Epithelial cell of prostate (primary cell): ENCODE measurements at regions not wholly inside any gene's neighbourhood (a gene's known extent, or its start where the extent isn't known, plus 50 kb on each side); places are given as distances from the start of the nearest gene placed in this dataset.
"Not testable (repeated sequence)": the region's sequence is repeated elsewhere in the genome, so short reads cannot be mapped to it uniquely, and the experiment has no call there.

Experiments used
- DNase-seq: peaks from one replicate; pipeline ENCODE4 v3.0.0-alpha.2; 2011; ENCODE audit warnings: low read depth, low spot score
- H3K27ac ChIP-seq: fragments of 450-650 bp; 2 replicates; pipeline ENCODE4 v1.5.1; 2017; ENCODE audit warnings: mild to moderate bottlenecking

GRCh38 chr5:10921160-10921559, 160.1 kb upstream of the DAP start:
- DNase-seq, result no peak

DNA sequence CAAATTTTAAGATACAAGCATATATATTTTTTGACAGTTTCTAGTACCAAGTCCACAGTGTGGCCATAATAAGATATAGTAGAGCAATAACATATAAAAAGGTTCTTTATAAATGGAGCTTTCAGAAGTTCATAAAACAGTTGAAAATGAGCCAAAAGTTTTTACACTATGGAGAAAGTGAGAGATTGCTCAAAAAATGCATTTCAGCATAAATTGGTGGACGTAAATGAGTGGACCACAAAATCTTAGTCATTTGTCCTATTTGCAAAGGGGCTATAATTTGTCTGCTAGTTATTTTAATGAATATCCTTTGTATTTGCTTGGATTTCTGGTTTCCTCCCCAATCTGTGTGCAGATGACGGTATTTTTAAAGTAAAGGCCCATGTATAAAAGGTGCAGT, 159.4 kb upstream of the DAP start:
- DNase-seq, result no peak

More at GRCh38 chr5:10921160-10921559, 160.1 kb upstream of the DAP start:
- no peak overlapping the region for H3K27ac ChIP-seq

DNA sequence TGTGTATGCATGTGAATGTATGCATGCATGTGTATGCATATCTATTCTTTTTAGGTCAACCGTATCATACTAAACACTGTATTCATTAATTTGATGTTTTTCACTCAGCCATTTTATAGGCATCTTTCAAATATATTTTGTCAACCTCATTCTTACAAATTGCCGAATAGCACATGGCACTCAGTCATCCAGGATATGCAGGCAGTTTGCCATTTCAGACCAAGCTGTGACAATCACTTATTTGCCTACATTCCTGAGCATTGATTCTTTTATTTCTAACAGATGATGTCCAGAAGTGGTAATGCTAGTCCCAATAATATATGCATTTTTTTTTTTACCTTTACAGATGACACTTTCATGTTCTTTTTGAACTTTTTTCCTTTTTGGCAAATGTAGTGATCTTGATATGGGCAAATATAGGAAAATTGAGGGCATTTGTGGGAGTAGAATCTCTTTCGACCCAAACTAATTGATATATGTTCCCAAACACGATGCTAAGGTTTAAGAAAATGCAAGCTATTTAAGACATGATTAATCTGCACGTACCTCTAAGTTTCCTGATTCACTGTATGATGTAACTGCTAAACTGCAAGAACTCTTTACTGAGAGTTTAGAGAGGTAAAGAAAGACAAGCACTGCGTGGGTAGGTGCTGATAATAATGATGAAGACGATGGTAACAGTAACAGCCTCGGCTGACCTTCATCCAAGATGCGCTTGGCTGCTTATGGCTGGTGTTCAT, 153.9 kb upstream of the DAP start:
- H3K27ac ChIP-seq, result no peak overlapping the region
- DNase-seq, result no peak

More for the DNA sequence above, 159.4 kb upstream of the DAP start:
- H3K27ac ChIP-seq, result no peak overlapping the region

- peak; percentile 53 for DNase-seq
- H3K27ac ChIP-seq, result no peak overlapping the region
Measured at GRCh38 chr5:10913841-10914240, 152.8 kb upstream of the DAP start.

DNA sequence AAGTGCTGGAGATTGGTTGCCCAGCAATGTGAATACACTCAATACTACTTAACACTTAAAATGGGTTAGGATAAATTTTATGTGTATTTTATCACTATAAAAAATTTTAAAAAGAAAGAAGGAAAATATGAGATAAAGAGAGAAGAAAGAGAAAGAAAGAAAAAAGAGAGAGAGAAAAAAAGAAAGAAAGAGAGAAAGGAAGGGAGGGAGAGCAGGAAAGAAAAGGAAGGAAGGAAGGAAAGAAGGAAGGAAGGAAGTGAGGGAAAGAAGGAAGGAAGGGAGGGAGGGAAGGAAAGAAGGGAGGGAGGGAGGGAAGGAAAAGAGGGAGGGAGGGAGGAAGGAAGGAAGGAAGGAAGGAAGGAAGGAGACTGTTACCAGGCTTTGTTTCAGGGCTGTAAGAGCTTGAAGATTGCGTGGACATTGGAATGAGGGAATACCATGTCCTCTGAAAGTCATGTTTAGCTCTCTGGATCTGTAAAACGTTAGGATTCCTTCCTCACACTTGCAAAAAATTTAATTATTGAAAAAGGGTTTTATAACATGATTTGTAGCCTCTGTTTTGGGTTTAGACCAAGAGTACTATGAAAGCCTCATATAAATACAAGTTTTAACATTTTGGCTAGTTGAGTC, 152.3 kb upstream of the DAP start:
- no peak for DNase-seq
- no peak overlapping the region for H3K27ac ChIP-seq

GRCh38 chr5:10912435-10912834, 151.4 kb upstream of the DAP start:
- H3K27ac ChIP-seq, result no peak overlapping the region
- DNase-seq, result no peak

GRCh38 chr5:10910261-10910660, 149.2 kb upstream of the DAP start:
- H3K27ac ChIP-seq, result no peak overlapping the region
- DNase-seq, result no peak

DNA sequence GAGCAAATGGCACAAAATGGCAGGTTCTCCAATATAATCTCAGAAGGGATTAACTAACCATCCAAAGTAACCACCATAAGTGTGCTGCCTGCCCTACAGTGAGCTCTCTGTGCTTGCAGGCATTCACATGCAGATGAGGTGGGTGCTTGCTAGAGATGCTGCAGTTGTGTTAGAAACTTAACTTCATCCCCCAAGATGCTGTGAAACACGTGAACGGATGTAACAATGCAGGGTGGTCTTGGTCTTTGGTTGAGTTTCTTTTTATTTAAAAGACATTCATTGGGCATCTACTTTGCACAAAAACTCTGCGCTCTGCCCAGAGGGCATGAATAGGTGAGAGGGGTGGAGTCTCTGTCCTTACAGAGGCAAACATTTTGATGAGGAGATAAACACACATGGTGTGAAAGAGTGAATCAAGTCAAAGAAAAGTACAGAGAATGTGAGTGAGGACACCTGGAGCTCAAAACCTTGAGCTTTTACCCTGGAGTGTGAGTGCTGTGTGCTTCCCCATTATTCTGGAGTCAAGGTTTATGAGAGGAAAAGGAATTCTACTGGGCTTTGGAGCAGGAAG, 143.9 kb upstream of the DAP start:
- DNase-seq, result no peak
- H3K27ac ChIP-seq, result no peak overlapping the region

DNA sequence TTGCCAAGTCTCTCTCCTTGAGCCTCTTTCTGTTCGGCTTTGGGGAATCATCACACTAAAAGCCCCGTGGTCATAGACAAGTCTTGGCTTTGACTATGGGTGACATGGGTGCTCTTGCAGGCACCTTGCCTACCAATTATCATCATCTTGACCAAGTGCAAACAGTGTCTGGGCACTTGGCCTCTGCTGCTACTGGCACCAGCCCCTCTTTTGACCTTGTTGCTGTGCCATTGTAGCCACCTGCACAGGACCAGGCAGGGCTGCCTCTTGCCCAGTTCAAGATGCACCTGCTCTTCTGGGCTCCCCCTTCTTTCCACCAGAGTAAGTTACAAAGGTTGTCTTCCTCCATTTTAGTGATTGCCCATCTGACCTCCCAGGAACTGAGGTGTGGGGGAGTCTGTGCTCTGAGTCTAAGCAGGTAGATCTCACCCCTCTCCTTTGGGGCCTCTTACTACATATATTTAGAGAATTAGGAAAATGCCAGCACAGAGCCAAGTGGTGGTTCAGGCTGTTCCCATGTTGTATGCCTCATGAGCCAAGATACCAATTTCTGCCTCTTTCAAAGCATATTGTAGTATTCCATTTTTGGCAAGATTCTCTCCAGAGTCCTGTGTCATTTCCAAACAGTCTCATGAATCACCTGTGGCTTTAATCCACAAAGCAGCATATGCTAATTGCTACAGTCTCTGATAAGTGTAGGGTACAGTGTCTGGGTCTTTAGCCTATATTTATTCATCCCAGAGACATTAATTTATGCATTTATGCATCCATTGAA, 142.9 kb upstream of the DAP start:
- no peak overlapping the region for H3K27ac ChIP-seq
- DNase-seq, result no peak

DNA sequence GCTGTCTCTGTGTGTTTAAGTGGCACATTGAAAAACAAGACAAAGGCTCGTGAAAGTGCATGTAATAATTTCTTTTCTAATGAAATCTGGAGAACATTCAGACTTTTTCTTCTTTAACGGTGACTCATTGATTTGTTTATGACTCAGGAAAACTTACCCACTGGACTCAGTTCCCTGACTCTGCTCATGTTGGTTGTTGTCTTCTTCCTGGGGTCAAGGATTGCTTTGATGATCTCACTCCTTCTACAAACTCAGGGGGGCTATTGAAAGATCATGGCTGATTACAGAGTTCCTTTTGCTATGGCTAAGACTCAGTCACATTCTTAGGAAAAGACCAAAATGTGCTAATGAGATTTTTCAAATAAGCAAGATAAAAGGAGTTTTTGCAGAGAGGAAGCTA, 141.1 kb upstream of the DAP start:
- H3K27ac ChIP-seq, result no peak overlapping the region
- DNase-seq, result no peak

DNA sequence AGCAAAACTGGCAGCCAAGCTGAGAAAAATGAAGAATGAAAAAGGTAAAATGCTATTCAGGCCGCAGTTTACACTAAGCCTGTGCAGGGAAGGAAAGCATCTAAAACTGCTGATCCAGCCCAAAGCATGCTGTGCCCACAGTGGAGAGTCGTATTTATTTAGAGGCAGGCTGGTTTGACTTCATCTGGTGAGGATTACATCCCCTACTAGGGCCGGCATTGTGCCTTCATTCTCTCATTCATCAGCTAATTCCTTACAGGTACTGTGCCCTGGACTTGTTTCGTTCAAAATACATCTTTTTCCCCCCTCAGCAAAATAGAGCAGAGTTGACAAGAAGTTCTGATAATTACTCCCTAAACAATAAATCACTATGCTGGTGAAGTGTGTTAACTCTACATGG, 137.5 kb upstream of the DAP start:
- H3K27ac ChIP-seq, result no peak overlapping the region
- DNase-seq, result no peak

DNA sequence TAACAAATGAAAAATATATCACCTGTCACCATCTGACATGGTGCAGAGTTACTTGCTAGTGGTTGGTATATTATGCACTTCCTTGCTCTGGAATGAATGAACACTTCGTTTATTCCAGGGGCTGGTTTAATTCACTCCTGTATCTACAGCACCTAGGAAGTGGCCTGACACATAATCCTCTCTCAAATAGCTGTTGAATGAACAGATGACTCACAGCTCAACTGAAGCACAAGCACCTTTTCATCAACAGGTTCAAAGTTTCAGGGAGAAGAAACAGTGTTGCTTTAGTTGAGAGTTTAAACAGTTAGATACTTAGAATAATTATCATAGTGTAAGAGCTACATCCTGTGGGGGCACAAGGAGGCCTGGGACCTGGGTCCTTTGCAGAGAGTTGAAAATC, 135.0 kb upstream of the DAP start:
- no peak overlapping the region for H3K27ac ChIP-seq
- no peak for DNase-seq

DNA sequence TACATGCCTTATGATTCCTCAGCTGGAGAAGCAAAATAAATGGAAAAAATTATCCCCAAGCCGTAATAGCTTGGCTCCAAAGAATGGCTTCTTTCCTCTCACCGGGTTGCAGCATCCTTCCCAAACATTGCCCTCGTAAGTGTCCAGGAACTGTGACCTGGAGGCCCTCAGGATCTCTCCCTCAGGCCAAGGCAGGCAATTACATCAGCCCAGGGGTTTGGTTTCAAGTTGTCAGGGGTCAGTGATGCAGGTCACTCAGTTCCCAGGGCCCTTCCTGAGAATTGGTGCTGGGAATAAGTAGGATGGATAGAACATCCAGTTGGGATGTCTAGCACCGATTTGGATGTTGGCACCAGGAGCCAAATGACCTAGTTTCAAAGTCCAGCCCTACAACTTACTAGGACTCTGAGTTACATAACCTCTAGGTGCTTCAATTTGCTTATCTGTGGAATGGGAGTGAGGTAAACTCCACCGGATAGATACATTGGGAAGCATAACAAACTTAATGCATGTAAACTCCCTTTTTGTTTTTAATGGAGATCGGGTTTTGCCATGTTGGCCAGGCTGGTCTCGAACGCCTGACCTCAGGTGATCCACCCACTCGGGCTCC, 133.5 kb upstream of the DAP start:
- H3K27ac ChIP-seq, result no peak overlapping the region
- DNase-seq, result no peak

- H3K27ac ChIP-seq, result no peak overlapping the region
- DNase-seq, result no peak
Measured at GRCh38 chr5:10892911-10893215, 131.8 kb upstream of the DAP start.

DNA sequence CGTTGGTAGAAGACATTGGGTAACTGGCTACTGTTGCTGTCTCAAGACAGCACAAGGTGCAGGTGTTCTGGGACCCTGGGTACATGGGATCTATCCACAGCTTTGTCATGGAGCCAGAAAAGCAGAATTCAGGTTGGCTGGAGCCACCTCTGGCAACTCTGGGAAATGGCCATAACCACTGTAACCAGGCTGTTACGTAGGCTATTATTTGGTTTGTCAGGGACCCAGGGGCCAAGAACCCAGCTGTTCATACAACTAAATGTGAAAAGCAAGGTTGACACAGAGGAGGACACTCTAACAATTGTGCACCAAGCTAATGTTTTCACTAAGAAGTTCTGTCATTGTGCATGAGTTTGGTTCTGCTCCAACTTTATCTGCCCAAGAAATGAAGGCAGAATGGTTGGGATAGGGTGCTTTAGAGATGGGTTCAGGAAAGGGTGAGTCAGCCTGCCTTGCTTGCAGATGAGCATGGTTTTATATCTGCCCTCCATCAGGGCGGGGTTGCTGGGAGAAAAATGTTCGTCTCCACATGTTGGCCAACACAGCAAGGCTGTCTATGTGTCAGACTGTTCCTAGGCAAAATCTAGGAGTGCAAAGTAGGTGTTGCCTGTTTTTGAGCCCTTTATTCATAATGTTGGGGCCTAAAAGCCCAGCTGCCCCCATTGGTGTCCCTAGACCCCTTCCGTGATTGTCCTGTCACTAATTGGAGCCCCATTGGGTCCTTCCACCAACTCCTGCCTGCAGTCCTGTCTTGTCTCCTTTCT, 131.3 kb upstream of the DAP start:
- H3K27ac ChIP-seq, result no peak overlapping the region
- DNase-seq, result no peak

- no peak for DNase-seq
- H3K27ac ChIP-seq, result no peak overlapping the region
Measured at GRCh38 chr5:10891193-10891592, 130.2 kb upstream of the DAP start.

DNA sequence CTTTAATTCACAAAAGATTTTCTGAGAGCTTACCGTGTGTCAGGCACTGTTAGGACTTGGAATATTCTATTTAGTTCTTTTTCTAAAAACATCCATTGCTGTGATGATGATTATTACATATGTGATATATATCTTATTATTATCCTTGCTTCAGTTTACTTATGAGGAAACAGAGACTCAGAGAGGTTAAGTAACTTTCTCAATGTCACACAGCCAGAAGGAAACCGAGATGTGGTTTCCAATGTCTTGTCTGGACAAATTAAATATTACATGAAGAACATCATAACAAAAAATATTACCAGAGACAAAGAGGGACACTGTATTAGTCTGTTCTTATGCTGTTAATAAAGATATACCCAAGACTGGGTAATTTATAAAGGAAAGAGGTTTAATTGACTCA, 125.5 kb upstream of the DAP start:
- DNase-seq, result no peak
- no peak overlapping the region for H3K27ac ChIP-seq

GRCh38 chr5:10885026-10885425, 124.0 kb upstream of the DAP start:
- DNase-seq, result no peak

DNA sequence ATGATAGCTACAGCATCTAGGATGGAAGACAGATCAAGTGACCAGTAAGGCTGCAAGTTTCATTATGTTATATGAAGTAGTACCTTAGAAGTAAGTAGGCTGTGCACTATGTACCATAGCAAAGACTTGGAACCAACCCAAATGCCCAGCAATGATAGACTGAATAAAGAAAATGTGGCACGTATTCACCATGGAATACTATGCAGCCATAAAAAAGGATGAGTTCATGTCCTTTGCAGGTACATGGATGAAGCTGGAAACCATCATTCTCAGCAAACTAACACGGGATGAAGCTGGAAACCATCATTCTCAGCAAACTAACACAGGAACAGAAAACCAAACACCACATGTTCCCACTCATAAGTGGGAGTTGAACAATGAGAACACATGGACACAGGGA, 122.9 kb upstream of the DAP start:
- DNase-seq, H3K27ac ChIP-seq: not testable (repeated sequence)

More at GRCh38 chr5:10885026-10885425, 124.0 kb upstream of the DAP start:
- H3K27ac ChIP-seq, result no peak overlapping the region

GRCh38 chr5:10880934-10881333, 119.9 kb upstream of the DAP start:
- no peak overlapping the region for H3K27ac ChIP-seq
- no peak for DNase-seq
